ENCODE measurements at regions not wholly inside any gene's neighbourhood (a gene's known extent, or its start where the extent isn't known, plus 50 kb on each side); places are given as distances from the start of the nearest gene placed in this dataset.
"Not testable (repeated sequence)": the region's sequence is repeated elsewhere in the genome, so short reads cannot be mapped to it uniquely, and the experiment has no call there.

DNA sequence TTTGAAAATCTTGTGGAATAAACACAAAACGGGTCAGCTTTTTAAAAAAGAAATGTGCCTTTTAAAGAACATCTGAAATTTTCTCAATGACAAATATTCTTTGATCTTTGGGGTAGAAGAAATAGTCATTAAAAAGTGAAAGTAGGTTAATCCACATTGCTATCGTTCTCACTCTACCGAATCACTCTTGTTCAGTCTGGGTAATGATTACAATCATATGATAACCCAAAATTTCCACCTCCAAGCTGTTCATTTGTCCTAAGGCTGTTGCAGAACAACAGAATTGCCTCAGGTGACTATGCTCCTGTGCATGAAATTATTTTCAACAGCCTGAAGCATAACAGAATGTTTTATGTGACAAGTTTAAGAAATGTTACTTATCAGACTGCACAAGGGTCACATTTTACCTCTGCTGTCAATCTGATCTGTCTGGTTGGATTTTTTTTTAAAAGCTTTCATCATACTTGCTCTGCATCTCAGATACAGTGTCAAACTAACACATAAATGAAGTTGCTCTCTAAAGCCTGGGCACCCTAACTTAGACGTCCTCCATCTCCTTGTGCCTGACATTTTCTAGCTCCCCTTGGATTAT lies 227.3 kb downstream of the LURAP1L start:
- DNase-seq = no peak

- no peak for DNase-seq
Measured at GRCh38 chr9:13002740-13003139, 227.9 kb downstream of the LURAP1L start.

DNA sequence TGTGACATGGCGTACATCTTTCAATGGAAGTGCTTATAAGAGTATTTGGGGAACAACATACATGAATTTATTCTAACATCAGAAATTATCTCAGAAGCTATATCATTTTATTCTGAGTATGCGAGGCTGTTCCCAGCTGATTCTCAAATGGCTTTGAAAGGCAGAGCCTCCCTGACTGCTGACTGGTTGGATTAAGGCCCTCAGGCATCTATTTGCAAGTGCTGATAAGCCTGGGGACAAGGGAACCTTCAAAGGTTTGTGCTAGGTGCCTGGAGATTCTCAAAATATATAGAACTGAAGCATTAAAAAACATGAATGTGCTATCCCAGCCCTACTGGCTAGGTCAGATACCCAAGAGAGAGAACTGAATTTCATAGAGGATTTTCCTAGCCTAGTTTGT lies 235.1 kb downstream of the LURAP1L start:
- no peak for DNase-seq

DNA sequence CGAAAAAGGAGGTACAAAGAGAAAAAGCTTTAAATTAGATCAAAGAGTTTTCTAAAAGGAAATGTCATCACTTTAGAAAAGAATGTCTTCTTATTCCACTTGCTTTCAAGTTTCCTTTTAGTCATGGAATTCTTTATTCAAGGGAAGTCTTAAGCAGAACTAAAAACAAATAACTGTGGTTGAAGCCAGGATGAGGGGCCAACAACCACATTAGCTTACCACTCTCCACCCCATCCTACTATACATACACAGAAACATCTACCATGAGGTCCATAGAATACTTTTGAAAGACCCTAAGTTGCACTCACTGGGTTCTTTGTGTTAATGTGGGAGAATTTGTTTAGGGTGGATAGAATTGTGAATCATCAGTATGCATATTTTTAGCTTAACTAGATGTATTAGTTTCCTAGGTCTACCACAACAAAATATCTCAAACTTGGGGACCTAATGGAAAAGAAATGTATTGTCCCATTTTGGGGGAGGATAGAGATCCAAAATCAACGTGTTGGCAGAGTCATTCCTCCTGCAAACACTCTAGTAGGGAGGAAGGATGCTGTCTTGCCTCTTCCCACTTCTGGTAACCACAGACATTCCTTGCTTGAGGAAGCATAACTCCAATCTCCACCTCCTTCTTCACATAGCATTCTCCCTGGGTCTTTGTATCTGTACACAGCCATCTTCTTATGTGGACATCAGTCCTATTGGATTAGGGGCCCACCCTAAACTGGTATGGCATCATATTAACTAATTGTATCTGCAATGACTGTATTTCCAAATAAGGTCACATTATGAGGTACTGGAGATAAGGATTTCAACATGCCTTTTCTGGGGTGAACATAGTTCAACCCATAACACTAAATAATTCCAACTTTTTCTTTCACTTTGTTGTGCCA lies 239.4 kb downstream of the LURAP1L start:
- DNase-seq = no peak

DNA sequence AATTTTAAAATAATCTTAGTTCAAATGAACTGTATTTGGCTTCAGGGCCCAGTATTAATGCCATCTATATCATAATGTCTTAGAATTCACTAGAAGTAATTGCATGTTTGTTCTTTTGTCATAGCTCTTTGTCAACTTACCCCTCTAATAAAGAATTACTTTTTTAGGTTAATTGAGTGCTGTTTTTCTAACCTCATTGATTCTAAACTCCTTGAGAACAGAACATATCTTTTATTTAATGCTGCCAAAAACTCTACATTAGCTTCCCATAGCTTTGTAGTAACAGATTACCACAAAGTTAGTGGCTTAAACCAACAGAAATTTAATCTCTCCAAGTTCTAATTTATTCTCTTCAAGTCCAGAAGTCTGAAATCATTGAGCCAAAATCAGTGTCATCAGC lies 242.4 kb downstream of the LURAP1L start:
- no peak for DNase-seq

- no peak for DNase-seq
Measured at GRCh38 chr9:13020146-13021040, 245.6 kb downstream of the LURAP1L start.

DNA sequence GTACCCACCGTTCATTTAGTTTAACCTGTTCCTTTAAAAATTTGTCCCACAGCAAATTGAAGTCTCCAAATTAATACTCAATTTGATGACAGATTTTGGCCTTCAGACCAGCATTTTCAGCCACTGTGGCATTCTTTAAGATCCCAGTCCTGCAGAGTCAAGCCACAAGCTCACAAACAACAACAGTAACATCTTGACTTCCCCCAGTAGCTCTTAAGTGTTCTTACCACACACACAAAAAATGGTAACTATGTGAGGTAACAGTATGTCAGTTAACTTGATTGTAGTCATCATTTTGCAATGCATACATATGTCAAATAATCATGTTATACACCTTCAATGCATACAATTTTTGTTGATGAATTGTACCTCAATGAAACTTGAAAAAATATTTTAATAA lies 247.9 kb downstream of the LURAP1L start:
- no peak for DNase-seq

DNA sequence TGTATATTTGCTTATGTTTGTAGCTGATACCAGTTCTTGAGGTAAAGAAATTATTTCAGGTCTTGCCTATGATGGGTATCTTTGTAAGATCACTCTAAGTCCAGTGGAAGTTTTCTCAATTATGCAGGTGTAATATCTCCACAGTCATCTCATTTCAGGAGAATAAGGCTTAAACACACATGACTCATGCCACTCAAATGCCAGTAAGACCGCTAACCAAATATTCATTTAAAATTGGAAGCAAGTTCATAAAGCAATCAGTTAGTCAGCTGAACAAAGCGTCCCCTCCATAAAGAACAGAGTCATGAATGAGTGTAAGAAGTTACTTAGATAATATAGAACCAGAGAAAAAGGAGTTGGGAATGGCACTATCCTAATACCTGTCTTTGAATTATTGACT lies 248.7 kb downstream of the LURAP1L start:
- no peak for DNase-seq

DNA sequence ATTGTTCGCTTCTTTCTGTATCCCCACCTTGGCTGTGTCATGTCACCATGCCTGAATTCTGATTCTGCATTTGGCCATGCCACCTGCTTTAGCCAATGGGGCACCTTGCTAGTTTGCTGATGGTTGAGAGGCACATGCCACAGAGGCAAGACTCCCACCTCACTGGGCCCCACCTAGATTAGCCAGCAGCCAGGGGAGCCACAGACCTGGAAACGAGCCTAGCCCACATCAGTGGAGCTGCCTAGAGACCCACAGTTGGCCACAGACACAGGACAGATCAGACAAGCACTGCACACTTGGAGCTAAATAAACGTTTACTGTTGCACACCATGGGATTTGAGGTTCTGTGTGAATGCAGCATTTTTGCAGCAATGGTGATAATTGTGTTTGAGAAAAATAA lies 252.1 kb downstream of the LURAP1L start:
- DNase-seq = no peak

DNA sequence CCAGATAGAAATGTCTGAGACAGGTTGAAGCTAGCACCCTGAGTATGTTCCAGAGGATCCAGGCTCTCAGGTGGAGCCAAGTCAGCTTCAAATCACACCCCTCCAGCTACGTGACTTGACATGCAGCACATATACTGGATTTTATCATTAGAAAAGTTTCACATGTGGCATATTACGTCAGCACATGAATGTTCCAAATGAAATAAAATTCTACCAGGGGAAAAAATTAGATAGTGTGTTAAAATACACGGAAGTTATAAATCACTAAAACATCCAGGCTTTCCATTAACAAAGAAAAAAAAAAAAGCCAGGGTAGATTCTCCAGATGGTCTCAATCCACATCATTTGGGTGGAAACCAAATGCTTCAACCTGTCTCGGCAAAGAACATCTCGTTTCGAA lies 251.6 kb downstream of the MPDZ start:
- no peak for DNase-seq

GRCh38 chr9:13032585-13032984 lies 246.9 kb downstream of the MPDZ start:
- no peak for DNase-seq

DNA sequence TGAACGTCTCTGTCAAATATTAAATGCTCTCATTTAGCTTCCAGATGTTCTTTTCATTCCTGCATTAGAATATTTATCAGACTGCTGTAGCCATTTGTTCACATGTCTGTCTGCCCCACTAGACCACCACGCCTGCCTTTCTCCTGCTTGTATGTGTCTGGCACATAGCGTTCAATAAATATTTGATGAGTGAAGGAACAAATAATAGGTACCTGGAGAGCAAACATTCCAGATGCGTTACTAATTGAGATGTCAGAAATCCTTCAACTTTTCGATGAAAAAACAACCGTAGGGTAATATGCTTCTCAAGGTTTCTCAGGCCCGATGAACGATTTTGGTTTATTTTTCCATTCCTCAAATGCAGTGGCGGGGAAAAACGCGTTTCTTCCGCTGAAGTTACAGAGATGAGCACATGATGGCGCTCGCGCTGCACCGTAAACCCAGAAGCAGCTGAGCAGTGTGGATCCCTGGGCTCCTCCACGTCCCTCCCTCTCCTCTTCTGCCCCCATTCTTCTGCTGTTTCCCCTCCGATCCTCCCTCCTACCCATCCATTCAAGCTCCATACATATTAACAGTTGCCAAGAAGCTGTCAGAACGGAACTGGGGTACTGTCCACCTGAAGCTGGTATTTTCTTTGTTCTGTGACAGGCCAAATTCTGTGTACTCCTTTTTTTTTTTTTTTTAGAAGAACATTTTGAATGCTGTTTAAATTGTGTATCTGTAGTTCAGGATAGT lies 245.4 kb downstream of the MPDZ start:
- DNase-seq = peak; percentile 52

DNA sequence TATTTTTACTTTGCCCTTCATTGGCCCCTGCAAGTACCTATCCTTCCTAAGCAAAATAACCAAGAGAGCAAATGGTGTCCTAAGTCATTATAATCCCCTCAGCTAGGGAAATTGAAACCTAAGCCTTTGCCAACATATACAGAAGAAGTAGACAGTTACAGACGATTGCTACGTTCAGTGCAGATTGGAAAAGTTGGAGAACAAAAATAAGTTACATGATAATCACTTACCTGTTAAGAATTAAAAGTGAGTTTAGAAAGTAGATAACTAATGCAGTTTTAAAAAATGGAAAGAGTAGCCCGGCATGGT lies 244.8 kb downstream of the MPDZ start:
- DNase-seq = no peak

DNA sequence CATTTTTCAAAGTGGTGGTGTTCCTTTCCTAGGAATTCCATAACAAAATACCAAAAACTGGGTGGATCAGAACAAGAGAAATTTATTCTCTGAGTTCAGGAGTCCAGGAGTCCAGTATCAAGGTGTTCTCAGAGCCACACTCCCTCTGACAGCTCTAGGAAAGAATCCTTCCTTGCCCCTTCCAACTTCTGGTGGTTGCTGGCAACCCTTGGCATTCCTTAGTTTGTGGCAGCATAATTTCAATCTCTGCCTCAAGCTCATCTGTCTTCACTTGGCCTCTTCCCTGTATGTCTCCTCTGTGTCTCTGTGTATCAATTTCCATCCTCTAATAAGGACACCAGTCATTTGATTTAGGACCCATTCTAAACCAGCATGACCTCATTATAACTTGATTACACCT lies 243.7 kb downstream of the MPDZ start:
- no peak for DNase-seq

DNA sequence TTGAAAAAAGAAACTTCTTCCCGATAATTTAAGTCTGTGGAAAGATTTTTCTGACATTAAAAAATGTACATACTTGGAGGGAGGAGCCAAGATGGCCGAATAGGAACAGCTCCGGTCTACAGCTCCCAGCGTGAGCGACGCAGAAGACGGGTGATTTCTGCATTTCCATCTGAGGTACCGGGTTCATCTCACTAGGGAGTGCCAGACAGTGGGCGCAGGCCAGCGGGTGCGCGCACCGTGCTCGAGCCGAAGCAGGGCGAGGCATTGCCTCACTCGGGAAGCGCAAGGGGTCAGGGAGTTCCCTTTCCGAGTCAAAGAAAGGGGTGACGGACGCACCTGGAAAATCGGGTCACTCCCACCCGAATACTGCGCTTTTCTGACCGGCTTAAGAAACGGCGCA lies 241.7 kb downstream of the MPDZ start:
- not testable (repeated sequence) for DNase-seq

DNA sequence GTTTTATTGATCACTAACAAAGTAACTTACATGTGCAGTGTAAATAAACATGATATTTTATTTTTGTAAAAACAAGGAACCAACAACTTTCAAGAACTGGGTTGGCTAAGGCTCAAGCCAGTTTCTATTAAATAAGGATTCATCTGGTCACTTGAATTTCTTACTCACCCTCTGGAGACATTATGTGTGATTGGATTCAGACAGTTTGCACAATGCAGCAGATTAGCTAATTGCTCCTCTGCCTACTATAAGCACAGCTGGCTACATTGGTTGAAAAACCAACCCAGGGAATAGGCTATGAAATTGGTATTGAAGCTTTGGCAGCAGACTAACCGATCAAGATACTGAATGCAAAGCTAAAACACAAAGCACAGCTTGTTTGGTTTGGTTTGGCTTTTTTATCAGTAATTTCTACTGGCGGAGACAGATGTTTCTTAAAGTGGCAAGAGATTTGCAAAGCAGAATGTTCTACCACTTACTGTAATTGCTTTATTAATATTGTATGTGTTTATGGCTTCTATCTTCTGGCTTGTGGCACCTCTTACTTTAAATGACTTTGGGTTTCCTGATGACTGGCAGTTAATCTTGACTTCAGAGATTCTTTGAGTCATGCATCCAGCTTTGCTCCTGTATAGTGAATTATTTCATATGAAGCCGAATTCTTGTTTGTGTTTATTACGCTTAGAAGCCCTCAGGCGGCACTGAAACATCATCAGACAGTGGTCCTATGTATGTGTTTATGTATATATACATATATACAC lies 231.5 kb downstream of the MPDZ start:
- DNase-seq = no peak

GRCh38 chr9:13049223-13049622 lies 230.3 kb downstream of the MPDZ start:
- DNase-seq = no peak

DNA sequence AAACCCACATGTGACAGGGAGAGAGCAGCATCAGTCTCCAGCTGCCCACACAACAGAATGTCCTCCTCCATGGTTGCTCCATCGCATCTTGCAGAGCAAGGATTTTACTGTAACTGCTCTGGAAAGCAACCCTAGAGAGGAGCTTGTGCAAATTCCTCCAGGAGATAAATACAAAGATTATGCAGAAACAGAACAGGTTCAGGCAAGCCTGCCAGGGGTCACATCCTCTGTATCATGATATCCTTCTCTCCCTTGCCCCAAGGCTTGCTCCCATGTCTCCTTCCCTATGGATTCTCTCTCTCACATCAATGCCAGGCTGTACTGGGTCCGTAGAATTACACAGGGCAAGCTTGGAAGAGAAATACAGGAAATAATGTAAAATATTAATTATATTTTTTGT lies 226.0 kb downstream of the MPDZ start:
- DNase-seq = no peak

DNA sequence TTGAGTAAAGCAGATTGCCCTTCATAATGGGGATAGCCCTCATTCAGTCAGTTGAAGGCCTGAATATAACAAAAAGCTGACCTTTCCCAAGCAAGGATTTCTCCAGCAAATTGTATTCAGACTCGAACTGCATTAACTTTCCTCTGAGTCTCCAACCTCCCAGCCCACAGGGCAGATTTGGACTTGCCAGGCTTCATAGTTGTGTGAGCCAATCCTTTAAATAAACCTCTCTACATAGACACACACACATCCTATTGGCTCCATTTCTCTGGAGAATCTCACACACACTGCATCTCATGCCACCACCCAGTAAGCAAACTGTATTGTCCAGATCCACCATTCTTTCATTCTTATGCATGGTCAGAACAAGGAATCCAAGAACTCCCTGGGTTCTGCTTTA lies 225.1 kb downstream of the MPDZ start:
- DNase-seq = no peak

Data from hematopoietic multipotent progenitor cell treated with erythropoietin and hydrocortisone succinate and interleukin-3 and kit ligand, for 8 days (in vitro differentiated cells).